HCT116 (cell line): ENCODE measurements at regions not wholly inside any gene's neighbourhood (a gene's known extent, or its start where the extent isn't known, plus 50 kb on each side); places are given as distances from the start of the nearest gene placed in this dataset.

Experiments
- ATAC-seq: fragments of 200-7000 bp; cut with Tn5 transposase; 2 replicates; pipeline ENCODE4 v1.9.1; 2020; ENCODE audit warnings: mild to moderate bottlenecking, moderate library complexity
- BruUV-seq: library from RNA; stranded (reverse); fragments of 400-500 nt; replicated peaks from 2 replicates; lab custom pipeline; 2021; lab: Mats Ljungman, UMichigan
- CTCF ChIA-PET: fragments of 300-600 bp; sonication (Branson Sonifier 250); formaldehyde crosslinking; loops from one replicate; lab custom pipeline; 2021; ENCODE audit warnings: antibody characterized with exemption; lab: Charles Lee
- POLR2A ChIA-PET: fragments of 300-600, 350-600 bp; sonication (Branson Sonifier 250); formaldehyde crosslinking; loops from one replicate; lab custom pipeline; 2021; ENCODE audit warnings: antibody characterized with exemption; lab: Charles Lee
- RAD21 ChIA-PET, 2 experiments: fragments of 300-600 bp; sonication (Branson Sonifier 250); formaldehyde crosslinking; loops; one replicate each; lab custom pipeline; 2023; ENCODE audit warnings: low total read pairs in 2 of 2; ENCODE audit not compliant: uncharacterized antibody in 2 of 2, unreplicated experiment in 2 of 2, low non-redundant PET in 1 of 2; lab: Charles Lee
- DNase-seq: peaks from one replicate; pipeline ENCODE4 v3.0.0-alpha.2; 2010; ENCODE audit warnings: low read depth, low spot score
- H2AFZ ChIP-seq: fragments of 200-600 bp; shearing (Covaris generic), sonication (generic); 2 replicates; pipeline ENCODE4 v1.6.1; 2017; ENCODE audit warnings: low read depth, mixed run types, mixed read lengths, antibody characterized with exemption, low read length; ENCODE audit not compliant: poor library complexity, severe bottlenecking
- H3K27ac ChIP-seq: 2 replicates; pipeline ENCODE4 v1.5.1; 2012; ENCODE audit warnings: low read depth, low read length
- H3K27me3 ChIP-seq: fragments of 200-600 bp; sonication (generic); 2 replicates; pipeline ENCODE4 v1.6.1; 2016; ENCODE audit warnings: mixed run types, low read length, mixed read lengths; ENCODE audit not compliant: insufficient read depth
- H3K36me3 ChIP-seq, 2 experiments: fragments of 200-500 bp in 1 of 2; fragments of 200-600 bp in 1 of 2; sonication (Bioruptor generic) in 1 of 2; sonication (generic) in 1 of 2; 2 replicates each; pipeline versions ENCODE4 v1.5.1 to v1.6.1; 2014 to 2016; ENCODE audit warnings: low read length in 2 of 2, inconsistent platforms in 1 of 2, mixed read lengths in 1 of 2, mixed run types in 1 of 2; ENCODE audit not compliant: insufficient read depth in 2 of 2, control insufficient read depth in 1 of 2
- H3K4me1 ChIP-seq, 2 experiments: fragments of 200-600 bp in 1 of 2; sonication (generic) in 1 of 2; 2 replicates each; pipeline versions ENCODE4 v1.5.1 to v1.6.1; 2012 to 2017; ENCODE audit warnings: low read length in 2 of 2, inconsistent platforms in 1 of 2, mild to moderate bottlenecking in 1 of 2, mixed read lengths in 1 of 2, mixed run types in 1 of 2, moderate library complexity in 1 of 2; ENCODE audit not compliant: insufficient read depth in 2 of 2, control insufficient read depth in 1 of 2
- H3K4me2 ChIP-seq: fragments of 200-600 bp; sonication (generic); 2 replicates; pipeline ENCODE4 v1.6.1; 2017; ENCODE audit warnings: mixed run types, low read length, mixed read lengths
- H3K4me3 ChIP-seq, 2 experiments: fragments of 200-600 bp in 1 of 2; sonication (generic) in 1 of 2; replicated peaks in 1 of 2; 2 replicates each; pipeline ENCODE4 v1.5.1; 2011 to 2016; ENCODE audit warnings: low read length in 2 of 2, control low read depth in 1 of 2, low read depth in 1 of 2, mild to moderate bottlenecking in 1 of 2, mixed read lengths in 1 of 2, mixed run types in 1 of 2
- H3K79me2 ChIP-seq: fragments of 200-600 bp; sonication (generic); 2 replicates; pipeline ENCODE4 v1.6.1; 2017; ENCODE audit warnings: mild to moderate bottlenecking, mixed run types, low read length, moderate library complexity, mixed read lengths; ENCODE audit not compliant: insufficient read depth
- H3K9ac ChIP-seq: fragments of 200-600 bp; sonication (generic); 2 replicates; pipeline ENCODE4 v1.6.1; 2016; ENCODE audit warnings: low read length, mixed read lengths
- H3K9me2 ChIP-seq: fragments of 200-600 bp; sonication (generic), shearing (Covaris generic); 2 replicates; pipeline ENCODE4 v1.6.1; 2017; ENCODE audit warnings: mixed run types, mild to moderate bottlenecking, moderate library complexity; ENCODE audit not compliant: insufficient read depth
- H3K9me3 ChIP-seq, 2 experiments: fragments of 200-500 bp in 1 of 2; fragments of 200-600 bp in 1 of 2; sonication (Bioruptor generic) in 1 of 2; sonication (generic) in 1 of 2; 2 replicates each; pipeline ENCODE4 v1.6.1; 2014 to 2017; ENCODE audit warnings: low read length in 2 of 2, mixed read lengths in 2 of 2, inconsistent platforms in 1 of 2, low read depth in 1 of 2, mild to moderate bottlenecking in 1 of 2, mixed run types in 1 of 2, moderate library complexity in 1 of 2; ENCODE audit not compliant: control insufficient read depth in 1 of 2, insufficient read depth in 1 of 2
- H4K20me1 ChIP-seq: fragments of 200-600 bp; sonication (generic), shearing (Covaris generic); 2 replicates; pipeline ENCODE4 v1.6.1; 2017; ENCODE audit warnings: mixed run types, mild to moderate bottlenecking, moderate library complexity; ENCODE audit not compliant: insufficient read depth
- CEBPB ChIP-seq: IDR thresholded peaks from 2 replicates; pipeline ENCODE4 v1.6.1; 2012; ENCODE audit warnings: low read depth
- EZH2phosphoT487 ChIP-seq: fragments of 200-600 bp; IDR thresholded peaks from 2 replicates; pipeline ENCODE4 v1.6.1; 2018; ENCODE audit warnings: antibody characterized with exemption, borderline replicate concordance
- FOSL1 ChIP-seq: IDR thresholded peaks from 2 replicates; pipeline ENCODE4 v1.6.1; 2012; ENCODE audit warnings: low read depth
- POLR2AphosphoS5 ChIP-seq: IDR thresholded peaks from 2 replicates; pipeline ENCODE4 v1.6.1; 2011; ENCODE audit warnings: mild to moderate bottlenecking, low read depth, low read length, moderate library complexity
- ZNF274 ChIP-seq: fragments of 200-500 bp; sonication (Bioruptor generic); IDR thresholded peaks from 2 replicates; pipeline ENCODE4 v1.6.1; 2014; ENCODE audit warnings: mild to moderate bottlenecking, low read depth, low read length, inconsistent platforms
- intact Hi-C: fragments of 100-400 bp; cut with micrococcal nuclease; formaldehyde crosslinking; loops from 2 replicates; pipeline ENCODE4 v1.10.0; 2022

DNA sequence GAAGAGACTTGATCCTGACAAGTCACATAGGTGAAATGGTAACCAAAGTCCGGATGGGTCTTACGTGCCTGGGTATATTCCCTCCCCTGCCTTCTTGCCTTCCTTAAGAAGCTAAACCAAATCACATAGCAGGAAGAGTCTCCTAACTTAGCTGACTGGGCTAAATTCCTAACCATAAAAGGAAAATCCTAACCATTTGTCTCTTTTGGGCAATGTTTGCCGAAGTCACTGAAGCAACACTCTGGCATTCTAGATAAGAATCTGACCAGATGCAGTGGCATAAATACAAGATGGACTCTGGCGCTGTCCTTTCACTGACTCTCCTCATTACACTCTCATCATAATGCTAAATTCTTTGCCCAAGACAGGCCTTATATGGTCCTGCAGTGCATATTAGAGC, 625.5 kb upstream of the RORB start:
- Histone ChIP-seq H3K36me3 (no peaks in the 10 kb centered on the region), H3K4me2 (no peak overlapping the region), H3K9ac (no peak overlapping the region), H4K20me1 (no peaks in the 10 kb centered on the region), H3K9me2 (no peaks in the 10 kb centered on the region), H3K27me3 (no peaks in the 10 kb centered on the region), H3K4me3 (no peak overlapping the region)
- BruUV-seq, result no TSS peak
- intact Hi-C loops, result no loop called here
- TF ChIP-seq FOSL1 (no peak), CEBPB (no peak), EZH2phosphoT487 (no peak), ZNF274 (no peak)
- TF ChIP-seq, all 23 proteins: peak for 0
- H3K9me3 ChIP-seq, result peaks cover 0 to 3% of the 10 kb centered on the region in 2 experiments; a peak in 1 of 4 replicates
- no peak overlapping the region for H2AFZ ChIP-seq
- POLR2A ChIA-PET, result no interaction called here
- no peaks in the 10 kb centered on the region for H3K4me1 ChIP-seq
- CTCF ChIA-PET, result no interaction called here
- no peak overlapping the region for H3K27ac ChIP-seq
- H3K79me2 ChIP-seq, result no peaks in the 10 kb centered on the region
- no peak for ATAC-seq
- no peak for DNase-seq
- RAD21 ChIA-PET, result no interaction called here

DNA sequence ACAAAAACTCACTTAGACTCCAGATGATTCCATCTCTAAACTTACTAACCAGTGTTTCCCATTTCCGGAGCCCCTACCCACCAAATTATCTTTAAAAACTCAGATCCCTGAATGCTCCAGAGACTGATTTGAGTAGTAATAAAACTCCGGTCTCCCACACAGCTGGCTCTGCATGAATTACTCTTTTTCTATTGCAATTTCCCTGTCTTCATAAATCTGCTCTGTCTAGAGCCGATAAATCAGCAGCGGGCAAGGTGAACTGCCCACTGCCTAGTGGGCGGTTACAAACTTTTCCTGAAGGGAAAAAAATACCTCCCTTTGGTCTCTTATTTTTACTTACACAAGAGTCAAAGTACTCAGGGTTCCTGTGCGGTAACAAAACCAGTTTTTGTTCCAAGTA, 624.4 kb upstream of the RORB start:
- no peaks in the 10 kb centered on the region for H3K4me1 ChIP-seq
- peaks cover 0 to 3% of the 10 kb centered on the region in 2 experiments; a peak in 1 of 4 replicates for H3K9me3 ChIP-seq
- H4K20me1 ChIP-seq, result no peaks in the 10 kb centered on the region
- H3K4me3 ChIP-seq, result no peak overlapping the region
- DNase-seq (no peak), ATAC-seq (no peak)
- TF ChIP-seq EZH2phosphoT487 (no peak), POLR2AphosphoS5 (no peak)
- no peaks in the 10 kb centered on the region for H3K36me3 ChIP-seq
- no peaks in the 10 kb centered on the region for H3K27me3 ChIP-seq
- no peak overlapping the region for H3K9ac ChIP-seq
- no peak overlapping the region for H3K4me2 ChIP-seq
- no peaks in the 10 kb centered on the region for H3K79me2 ChIP-seq
- ChIA-PET POLR2A (no interaction called here), RAD21 (no interaction called here), CTCF (no interaction called here)
- H2AFZ ChIP-seq, result no peak overlapping the region
- no peaks in the 10 kb centered on the region for H3K9me2 ChIP-seq
- intact Hi-C loops, result no loop called here
- BruUV-seq, result no TSS peak
- H3K27ac ChIP-seq, result no peak overlapping the region
